NCI-H82 (cell line): ENCODE measurements at regions not wholly inside any gene's neighbourhood (a gene's known extent, or its start where the extent isn't known, plus 50 kb on each side); places are given as distances from the start of the nearest gene placed in this dataset.
"Not testable (repeated sequence)": the region's sequence is repeated elsewhere in the genome, so short reads cannot be mapped to it uniquely, and the experiment has no call there.

Experiments
- DNase-seq: peaks from one replicate; lab custom pipeline; 2025; lab: John Stamatoyannopoulos, UW

- DNase-seq, result no peak
Measured at GRCh38 chr3:162398554-162398953, 901.9 kb downstream of the OTOL1 start.

DNA sequence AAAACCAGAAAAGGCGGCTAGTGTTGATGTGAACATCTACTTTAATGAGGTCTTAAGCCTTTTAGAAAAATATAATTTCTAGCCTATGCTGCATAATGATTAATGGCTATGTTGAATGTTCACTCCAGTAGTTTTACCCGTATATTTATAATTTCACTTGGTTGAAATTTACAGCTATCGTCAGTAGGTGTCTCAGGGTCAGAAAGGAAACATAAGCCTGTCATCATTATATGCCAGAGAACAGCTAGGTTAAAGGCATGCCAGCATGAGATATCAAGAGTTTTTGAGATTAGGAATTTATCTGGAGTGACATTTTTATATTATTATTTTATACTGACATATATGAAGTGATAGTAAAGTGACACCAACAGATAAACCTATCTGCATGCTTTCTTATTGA is 904.1 kb downstream of the OTOL1 start:
- DNase-seq, result no peak

DNA sequence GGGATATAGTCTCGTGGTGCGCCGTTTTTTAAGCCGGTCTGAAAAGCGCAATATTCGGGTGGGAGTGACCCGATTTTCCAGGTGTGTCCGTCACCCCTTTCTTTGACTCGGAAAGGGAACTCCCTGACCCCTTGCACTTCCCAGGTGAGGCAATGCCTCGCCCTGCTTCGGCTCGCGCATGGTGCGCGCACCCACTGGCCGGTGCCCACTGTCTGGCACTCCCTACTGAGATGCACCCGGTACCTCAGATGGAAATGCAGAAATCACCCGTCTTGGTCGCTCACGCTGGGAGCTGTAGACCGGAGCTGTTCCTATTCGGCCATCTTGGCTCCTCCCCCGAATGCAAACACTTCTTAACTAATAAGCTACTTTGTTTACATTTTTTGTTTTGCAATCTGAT is 914.9 kb downstream of the OTOL1 start:
- not testable (repeated sequence) for DNase-seq

GRCh38 chr3:162421721-162422120 is 925.1 kb downstream of the OTOL1 start:
- no peak for DNase-seq

GRCh38 chr3:162428192-162428591 is 931.6 kb downstream of the OTOL1 start:
- DNase-seq, result no peak

- DNase-seq, result no peak
Measured at GRCh38 chr3:162435750-162436149, 939.1 kb downstream of the OTOL1 start.

DNA sequence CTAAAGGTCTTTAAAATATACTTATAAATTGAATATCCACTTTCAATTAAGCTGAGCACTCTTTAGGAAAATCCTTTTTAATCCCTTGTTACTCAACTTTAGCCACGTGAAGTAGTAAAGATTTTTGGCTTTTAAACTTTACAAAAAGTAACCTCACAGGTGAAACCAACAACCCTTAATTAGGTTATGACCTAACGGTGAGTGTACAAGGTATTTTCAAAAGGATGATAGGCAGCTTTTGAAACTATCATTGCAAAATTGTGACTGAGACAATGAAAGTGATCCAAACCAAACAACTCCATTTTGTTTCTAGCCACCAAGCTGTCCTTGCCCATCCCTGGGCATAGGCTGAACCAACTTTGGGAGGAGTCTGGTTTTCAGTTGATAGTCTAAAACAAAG is 940.2 kb downstream of the OTOL1 start:
- DNase-seq, result no peak

DNA sequence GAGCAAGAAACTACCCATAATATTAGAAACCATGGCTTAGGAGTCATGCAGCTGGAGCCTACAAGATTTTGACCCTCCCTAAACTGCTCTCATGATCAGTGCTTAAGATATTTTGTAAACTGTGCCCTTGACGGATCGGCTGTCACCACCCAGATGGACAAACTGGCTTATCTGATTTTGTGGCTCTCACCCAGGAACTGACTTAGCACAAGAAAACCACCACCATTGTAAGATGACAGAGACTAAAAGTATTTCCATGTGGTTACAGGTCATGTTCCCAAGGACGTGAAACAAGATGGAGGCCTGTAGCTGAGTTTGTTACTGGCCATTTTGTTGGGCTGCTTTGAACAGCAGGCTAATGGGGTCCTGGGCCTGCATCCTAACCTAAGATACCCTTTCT is 940.9 kb downstream of the OTOL1 start:
- DNase-seq, result peak; percentile 28

DNA sequence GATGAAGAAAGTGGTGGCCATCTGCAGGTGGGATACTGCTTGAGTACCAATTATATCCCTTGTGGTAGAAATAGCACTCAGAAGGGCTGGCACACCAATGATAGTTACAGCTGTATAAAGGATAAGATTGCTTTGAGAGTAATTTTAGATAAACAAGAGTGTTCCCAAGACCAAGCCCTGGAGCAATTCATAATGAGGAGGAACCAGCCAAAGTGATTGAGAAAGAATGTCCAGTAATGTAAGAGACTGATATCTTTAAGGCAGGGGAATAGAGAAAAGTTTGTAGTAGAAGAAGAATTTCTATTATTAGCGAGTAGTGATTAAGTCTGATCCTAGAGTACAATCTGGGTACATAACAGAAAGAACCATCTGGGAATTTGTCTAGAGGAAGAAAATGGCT is 945.1 kb downstream of the OTOL1 start:
- DNase-seq, result no peak

GRCh38 chr3:162443376-162443775 is 946.8 kb downstream of the OTOL1 start:
- DNase-seq, result peak; percentile 40

GRCh38 chr3:162468791-162469190 is 972.2 kb downstream of the OTOL1 start:
- DNase-seq, result no peak

DNA sequence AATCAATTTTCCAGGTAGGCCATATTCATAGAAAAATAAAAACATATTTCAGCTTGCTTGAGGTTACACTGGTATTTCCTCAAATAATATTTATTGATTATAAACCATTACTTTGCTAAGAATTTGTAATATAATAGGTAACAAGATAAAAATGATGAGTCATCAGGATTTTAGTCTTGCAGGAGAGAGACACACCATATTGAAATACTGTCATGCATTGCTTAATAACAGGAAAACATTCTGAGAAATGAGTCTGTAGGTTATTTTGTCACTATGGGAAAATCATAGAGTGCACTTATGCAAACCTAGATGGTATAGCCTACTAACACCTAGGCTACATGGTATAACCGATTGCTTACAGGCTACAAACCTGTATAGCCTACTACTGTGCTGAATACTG is 990.5 kb downstream of the OTOL1 start:
- DNase-seq, result no peak

DNA sequence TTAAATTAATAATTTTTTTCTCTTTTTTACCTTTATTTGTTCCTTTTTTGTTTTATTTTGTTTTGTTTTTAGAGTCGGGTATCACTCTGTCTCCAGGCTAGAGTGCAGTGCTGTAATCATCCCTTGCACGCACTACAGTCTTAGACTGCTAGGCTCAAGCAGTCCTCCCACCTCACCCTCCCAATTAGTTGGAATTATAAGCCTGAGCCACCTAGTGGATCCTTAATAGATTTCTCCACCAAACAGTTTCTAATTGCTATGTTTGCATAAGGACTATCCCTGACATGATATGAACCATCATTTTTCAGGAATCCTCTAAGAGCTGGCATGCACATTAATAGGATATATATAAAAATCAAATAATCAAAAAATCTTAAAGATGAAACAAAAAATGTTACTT is 993.2 kb downstream of the OTOL1 start:
- peak; percentile 77 for DNase-seq

DNA sequence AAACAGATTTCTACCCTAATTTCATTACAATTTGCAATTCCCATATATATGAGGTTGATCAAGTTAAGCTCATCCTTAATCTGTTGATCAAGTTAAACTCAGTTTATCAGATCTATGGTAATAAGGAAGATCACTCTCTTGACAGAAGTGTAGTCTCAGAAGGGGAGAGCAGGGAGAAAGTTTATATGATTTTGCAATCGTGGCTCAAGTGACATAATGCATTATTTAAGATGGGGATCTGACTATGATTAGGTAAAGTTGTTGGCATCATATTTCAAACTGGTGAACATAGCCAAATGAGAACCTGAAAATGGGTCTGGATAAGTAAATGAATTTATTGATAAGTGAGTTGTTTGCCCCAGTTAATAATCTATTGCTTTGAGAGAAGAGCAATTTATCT is 995.3 kb downstream of the OTOL1 start:
- peak; percentile 21 for DNase-seq

DNA sequence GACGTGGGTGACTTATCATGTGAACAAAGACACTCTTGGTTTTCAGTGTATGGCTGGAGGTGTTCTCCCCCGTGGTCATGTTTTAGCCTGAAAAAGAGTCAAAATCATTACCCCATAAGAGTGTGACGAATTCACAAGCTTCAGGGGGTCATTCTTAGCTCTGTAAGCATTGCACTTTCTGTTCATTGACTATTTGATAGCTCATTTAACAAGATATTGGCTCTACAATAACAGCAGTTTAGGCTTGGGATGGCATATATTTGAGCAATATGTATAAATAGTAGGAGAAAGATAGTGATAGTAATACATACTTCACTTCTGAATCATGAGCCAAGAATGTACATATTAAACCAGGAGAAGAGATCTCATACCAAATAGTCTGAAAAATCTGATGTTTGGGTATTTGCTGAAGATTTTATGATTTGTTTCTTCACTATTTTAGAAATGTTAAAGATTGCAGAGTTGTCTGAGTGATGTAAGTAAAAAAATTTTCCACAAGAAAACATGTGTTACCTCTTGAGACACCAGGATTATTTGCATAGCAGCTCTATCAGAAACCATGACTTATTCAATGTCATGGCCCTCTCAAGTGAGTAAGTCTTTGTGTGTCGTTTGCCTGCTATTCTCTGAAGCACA is 996.0 kb downstream of the OTOL1 start:
- DNase-seq, result no peak

- no peak for DNase-seq
Measured at GRCh38 chr3:162498626-162499025, 1002.0 kb downstream of the OTOL1 start.

GRCh38 chr3:162507397-162507796 is 1010.8 kb downstream of the OTOL1 start:
- DNase-seq, result no peak

GRCh38 chr3:162512488-162512887 is 1015.9 kb downstream of the OTOL1 start:
- no peak for DNase-seq

- no peak for DNase-seq
Measured at GRCh38 chr3:162517110-162517509, 1020.5 kb downstream of the OTOL1 start.

DNA sequence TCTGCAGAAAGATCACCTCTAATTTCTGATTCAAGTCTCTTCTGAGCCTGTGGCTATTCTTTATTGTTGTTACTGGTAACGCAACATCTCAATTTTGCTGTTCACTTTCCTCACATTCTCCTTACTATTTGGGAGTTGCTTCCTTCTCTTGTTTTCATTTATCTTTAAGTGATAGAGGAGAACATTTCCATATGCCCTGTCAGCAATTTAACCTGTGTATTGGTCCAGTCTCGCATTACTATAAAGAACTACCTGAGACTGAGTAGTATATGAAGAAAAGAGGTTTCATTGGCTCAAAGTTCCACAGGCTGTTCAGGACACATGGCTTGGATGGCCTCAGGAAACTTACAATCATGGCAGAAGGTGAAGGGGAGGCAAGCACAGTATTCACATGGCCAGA is 1025.1 kb downstream of the OTOL1 start:
- no peak for DNase-seq

- DNase-seq, result no peak
Measured at GRCh38 chr3:162525066-162525742, 1028.6 kb downstream of the OTOL1 start.

DNA sequence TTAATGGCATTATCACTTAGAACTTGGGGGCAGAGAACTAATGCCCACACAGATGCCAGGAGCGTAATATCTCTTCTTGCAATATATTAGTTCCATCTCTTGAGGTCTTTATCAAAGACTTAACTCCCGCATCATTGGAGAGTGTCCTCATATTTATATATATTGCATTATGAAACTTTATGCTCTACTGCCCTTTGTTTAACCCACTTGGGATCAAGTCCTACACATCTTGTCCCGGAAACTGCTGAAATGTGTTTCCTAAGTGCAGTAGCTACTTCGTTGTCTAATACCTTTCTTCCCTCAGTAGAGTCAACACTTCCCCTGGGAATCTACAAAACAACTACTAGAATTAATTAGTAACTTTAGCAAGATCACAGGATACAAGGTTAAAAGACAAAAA is 1029.2 kb downstream of the OTOL1 start:
- no peak for DNase-seq

- no peak for DNase-seq
Measured at GRCh38 chr3:162534431-162534830, 1037.8 kb downstream of the OTOL1 start.

DNA sequence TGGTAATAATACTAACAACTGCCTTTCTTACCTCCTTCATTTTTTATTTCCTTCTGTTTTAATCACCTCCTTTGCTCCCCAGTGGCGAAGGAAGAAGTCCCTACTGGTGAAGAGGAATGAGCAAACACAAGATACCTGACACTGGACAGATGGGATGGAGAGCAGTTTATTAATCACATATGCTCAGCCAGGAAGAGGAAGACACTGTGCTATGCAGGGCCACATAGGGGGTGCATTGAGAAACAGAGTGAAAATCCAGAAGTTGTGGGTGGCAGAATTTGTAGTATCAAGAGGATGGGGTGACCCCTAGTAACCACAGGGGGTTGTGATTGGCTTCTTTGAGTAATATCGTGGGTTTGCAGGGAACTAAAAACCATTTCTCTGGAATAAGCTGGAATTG is 1041.9 kb downstream of the OTOL1 start:
- peak; percentile 77 for DNase-seq
